ENCODE measurements at regions not wholly inside any gene's neighbourhood (a gene's known extent, or its start where the extent isn't known, plus 50 kb on each side); places are given as distances from the start of the nearest gene placed in this dataset.

GRCh38 chr20:23287354-23288190 lies 63.0 kb upstream of the NXT1 start:
- TF ChIP-seq ZFX (IDR thresholded peaks at IDR 0.05): no peak

GRCh38 chr20:23286346-23286745 lies 64.2 kb upstream of the NXT1 start:
- TF ChIP-seq ZFX (IDR thresholded peaks at IDR 0.05): no peak
- no peak for TF ChIP-seq CTCF (conservative IDR thresholded peaks at IDR 0.05)
- no peak overlapping the region for H3K27ac ChIP-seq

More at GRCh38 chr20:23287354-23288190, 63.0 kb upstream of the NXT1 start:
- H3K27ac ChIP-seq: no peak overlapping the region

- TF ChIP-seq CTCF (conservative IDR thresholded peaks at IDR 0.05) (no peak), ZFX (IDR thresholded peaks at IDR 0.05) (no peak)
- no peak overlapping the region for H3K27ac ChIP-seq
Measured at GRCh38 chr20:23285536-23285935, 65.1 kb upstream of the NXT1 start.

GRCh38 chr20:23284009-23284408 lies 66.6 kb upstream of the NXT1 start:
- no peak for TF ChIP-seq ZFX (IDR thresholded peaks at IDR 0.05)
- TF ChIP-seq CTCF (conservative IDR thresholded peaks at IDR 0.05): no peak
- H3K27ac ChIP-seq: no peak overlapping the region

DNA sequence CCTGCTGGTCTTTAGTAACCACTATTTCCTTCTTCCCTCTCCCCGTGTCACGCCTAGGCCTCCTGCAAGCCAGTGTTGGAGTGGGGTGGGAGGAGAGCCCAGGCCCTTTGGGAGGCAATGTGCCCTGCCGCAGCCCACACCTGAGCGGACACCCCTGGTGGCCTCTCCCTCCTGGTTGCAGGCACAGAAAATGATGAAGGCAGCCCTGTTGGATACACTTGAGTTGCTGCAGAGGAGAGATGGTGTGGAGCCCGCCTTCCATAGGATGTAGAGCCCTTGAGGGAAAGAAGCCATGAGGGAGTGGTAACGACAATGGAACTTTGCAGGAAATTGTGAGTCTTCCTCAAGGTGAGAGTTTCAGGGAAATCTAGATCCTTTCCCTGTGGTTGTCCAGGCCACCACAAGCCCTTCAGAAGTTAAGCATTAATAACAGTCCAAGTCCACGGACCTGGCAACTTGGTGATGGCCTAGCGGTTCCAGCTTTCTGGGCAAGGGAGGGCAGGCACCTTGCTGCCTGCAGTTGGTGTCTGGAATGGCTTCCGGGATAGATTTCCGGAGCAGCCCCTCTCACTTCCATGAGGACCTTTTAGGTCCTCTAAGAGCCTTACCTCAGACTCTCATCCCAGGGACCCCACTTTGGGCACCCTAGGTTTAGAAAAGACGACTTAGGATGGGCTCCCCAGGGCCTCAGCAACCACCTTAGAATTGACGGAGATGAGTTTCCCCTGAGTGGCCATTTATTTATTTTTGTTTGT lies 67.3 kb upstream of the NXT1 start:
- TF ChIP-seq ZFX (IDR thresholded peaks at IDR 0.05) (no peak), CTCF (conservative IDR thresholded peaks at IDR 0.05) (no peak)
- H3K27ac ChIP-seq: no peak overlapping the region

DNA sequence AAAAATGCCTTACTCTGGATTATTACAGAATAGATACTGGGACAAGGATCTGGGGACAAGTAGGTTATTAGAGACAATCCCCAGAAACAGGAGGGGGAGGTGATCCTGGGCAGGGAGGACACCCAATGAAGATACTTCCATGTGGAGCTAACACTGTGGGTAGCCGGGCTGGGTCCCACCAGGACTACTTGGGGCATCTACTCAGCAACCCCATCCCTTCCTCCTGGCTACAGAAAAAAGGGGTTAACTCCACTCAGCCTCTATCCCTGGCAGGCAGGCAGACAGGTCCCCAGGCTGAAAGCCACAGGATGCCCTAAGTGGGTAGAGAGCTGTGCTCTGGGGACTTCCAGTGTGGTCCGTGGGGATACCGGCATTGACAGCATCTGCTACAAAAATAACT lies 68.0 kb upstream of the NXT1 start:
- TF ChIP-seq CTCF (conservative IDR thresholded peaks at IDR 0.05): no peak
- no peak for TF ChIP-seq ZFX (IDR thresholded peaks at IDR 0.05)
- H3K27ac ChIP-seq: no peak overlapping the region

- TF ChIP-seq ZFX (IDR thresholded peaks at IDR 0.05) (no peak), CTCF (conservative IDR thresholded peaks at IDR 0.05) (no peak)
- H3K27ac ChIP-seq: no peak overlapping the region
Measured at GRCh38 chr20:23282111-23282510, 68.5 kb upstream of the NXT1 start.
